Smooth muscle cell (in vitro differentiated cells): ENCODE measurements at regions not wholly inside any gene's neighbourhood (a gene's known extent, or its start where the extent isn't known, plus 50 kb on each side); places are given as distances from the start of the nearest gene placed in this dataset.

Source experiments
- DNase-seq: peaks from one replicate; lab custom pipeline; 2025; ENCODE audit not compliant: unreplicated experiment; lab: John Stamatoyannopoulos, UW
- H2AFZ ChIP-seq: fragments of 200-600 bp; sonication (generic); 2 replicates; pipeline ENCODE4 v1.6.0; 2016; ENCODE audit warnings: antibody characterized with exemption, low read depth, mild to moderate bottlenecking
- H3F3A ChIP-seq: fragments of 200-600 bp; sonication (generic); 2 replicates; pipeline ENCODE4 v1.6.0; 2017; ENCODE audit warnings: antibody characterized with exemption, low read depth
- H3K27ac ChIP-seq: fragments of 200-600 bp; sonication (generic); 2 replicates; pipeline ENCODE4 v1.5.1; 2016; ENCODE audit warnings: low read depth, mild to moderate bottlenecking
- H3K27me3 ChIP-seq: fragments of 200-600 bp; sonication (generic); 2 replicates; pipeline ENCODE4 v1.6.1; 2016; ENCODE audit warnings: low read depth, mild to moderate bottlenecking
- H3K36me3 ChIP-seq: fragments of 200-600 bp; sonication (generic); 2 replicates; pipeline ENCODE4 v1.5.1; 2016; ENCODE audit warnings: low read depth
- H3K4me1 ChIP-seq: fragments of 200-600 bp; sonication (generic); 2 replicates; pipeline ENCODE4 v1.5.1; 2016; ENCODE audit warnings: low read depth
- H3K4me2 ChIP-seq: fragments of 200-600 bp; sonication (generic); 2 replicates; pipeline ENCODE4 v1.6.0; 2016; ENCODE audit warnings: mild to moderate bottlenecking
- H3K4me3 ChIP-seq: fragments of 200-600 bp; sonication (generic); 2 replicates; pipeline ENCODE4 v1.5.1; 2016; ENCODE audit warnings: mild to moderate bottlenecking
- H3K79me2 ChIP-seq: fragments of 200-600 bp; sonication (generic); 2 replicates; pipeline ENCODE4 v1.6.0; 2016; ENCODE audit warnings: low read depth, mild to moderate bottlenecking
- H3K9ac ChIP-seq: fragments of 200-600 bp; sonication (generic); 2 replicates; pipeline ENCODE4 v1.6.0; 2016; ENCODE audit warnings: low read depth
- H3K9me3 ChIP-seq: fragments of 200-600 bp; sonication (generic); replicated peaks from 2 replicates; pipeline ENCODE4 v1.5.1; 2016; ENCODE audit warnings: low read depth
- H4K20me1 ChIP-seq: fragments of 200-600 bp; sonication (generic); 2 replicates; pipeline ENCODE4 v1.6.0; 2016; ENCODE audit warnings: low read depth
- CTCF ChIP-seq: fragments of 200-600 bp; sonication (generic); IDR thresholded peaks from 2 replicates; pipeline ENCODE4 v1.5.1; 2017; ENCODE audit warnings: borderline replicate concordance, mild to moderate bottlenecking, antibody characterized with exemption; ENCODE audit not compliant: insufficient read depth, poor library complexity, severe bottlenecking
- WGBS: methylation state at CpG from one replicate; pipeline ENCODE4 v1.1.7; 2016; ENCODE audit warnings: low lambda C conversion rate; 5-methylcytosine and 5-hydroxymethylcytosine counted together

DNA sequence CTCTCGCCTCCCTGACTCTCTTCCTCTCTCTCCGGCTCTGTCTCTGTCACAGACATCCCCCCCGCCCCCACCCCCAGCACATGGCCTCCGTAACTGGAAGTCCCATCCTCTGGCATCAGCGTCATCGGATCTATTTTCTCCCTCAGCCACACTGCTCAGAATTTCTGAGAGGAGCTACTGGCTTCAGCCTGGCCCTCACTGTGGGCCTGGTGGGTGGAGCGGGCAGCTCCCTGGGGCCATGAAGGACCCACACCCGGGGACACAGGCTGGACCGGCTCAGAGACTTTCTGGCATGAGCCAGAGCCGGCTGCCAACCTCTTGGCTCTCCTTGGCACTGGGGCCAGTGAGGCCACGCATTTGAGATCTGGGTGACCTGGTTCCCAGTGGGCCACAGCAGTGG is 61.2 kb upstream of the CASZ1 start:
- H3K9ac ChIP-seq: no peak overlapping the region
- WGBS: 87% methylated on average over 10 of the region's 11 CpGs
- no peak for TF ChIP-seq CTCF
- no peaks in the 10 kb centered on the region for H4K20me1 ChIP-seq
- peaks cover 11% of the 10 kb centered on the region for H3K27me3 ChIP-seq
- H3F3A ChIP-seq: no peaks in the 10 kb centered on the region
- H3K27ac ChIP-seq: no peak overlapping the region
- no peaks in the 10 kb centered on the region for H3K4me1 ChIP-seq
- H3K79me2 ChIP-seq: no peaks in the 10 kb centered on the region
- H2AFZ ChIP-seq: no peak overlapping the region
- H3K4me3 ChIP-seq: no peak overlapping the region
- no peak for DNase-seq
- no peak overlapping the region for H3K4me2 ChIP-seq
- no peaks in the 10 kb centered on the region for H3K9me3 ChIP-seq
- H3K36me3 ChIP-seq: no peaks in the 10 kb centered on the region

DNA sequence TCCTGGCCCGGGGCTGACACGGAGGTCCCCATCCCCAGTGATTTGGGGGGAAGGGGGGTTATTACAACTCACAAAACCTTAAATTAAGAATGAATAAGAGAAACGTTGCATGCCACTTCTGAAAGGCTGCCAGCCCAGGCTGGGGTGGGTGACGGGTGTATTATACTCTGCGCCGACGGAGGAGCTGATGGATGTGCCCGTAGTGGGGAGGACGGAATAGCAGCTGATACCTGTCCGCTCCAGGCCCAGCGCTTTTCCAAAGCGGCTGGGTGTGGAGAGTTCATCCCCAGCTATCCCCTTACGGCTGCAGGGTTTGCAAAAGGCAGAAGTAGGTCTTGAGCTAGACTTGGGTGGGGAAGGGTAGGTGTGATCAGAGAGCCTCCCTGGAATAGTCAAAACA is 63.8 kb upstream of the CASZ1 start:
- no peak overlapping the region for H2AFZ ChIP-seq
- H3K9ac ChIP-seq: no peak overlapping the region
- no peak overlapping the region for H3K27ac ChIP-seq
- no peak overlapping the region for H3K4me3 ChIP-seq
- TF ChIP-seq CTCF: no peak
- no peaks in the 10 kb centered on the region for H3K9me3 ChIP-seq
- 69% methylated on average over 13 of the region's 13 CpGs for WGBS
- no peaks in the 10 kb centered on the region for H3K79me2 ChIP-seq
- no peak for DNase-seq
- no peak overlapping the region for H3K4me2 ChIP-seq
- no peaks in the 10 kb centered on the region for H3K4me1 ChIP-seq
- H3K27me3 ChIP-seq: peaks cover 33% of the 10 kb centered on the region
- H3K36me3 ChIP-seq: no peaks in the 10 kb centered on the region
- H3F3A ChIP-seq: no peaks in the 10 kb centered on the region
- no peaks in the 10 kb centered on the region for H4K20me1 ChIP-seq

DNA sequence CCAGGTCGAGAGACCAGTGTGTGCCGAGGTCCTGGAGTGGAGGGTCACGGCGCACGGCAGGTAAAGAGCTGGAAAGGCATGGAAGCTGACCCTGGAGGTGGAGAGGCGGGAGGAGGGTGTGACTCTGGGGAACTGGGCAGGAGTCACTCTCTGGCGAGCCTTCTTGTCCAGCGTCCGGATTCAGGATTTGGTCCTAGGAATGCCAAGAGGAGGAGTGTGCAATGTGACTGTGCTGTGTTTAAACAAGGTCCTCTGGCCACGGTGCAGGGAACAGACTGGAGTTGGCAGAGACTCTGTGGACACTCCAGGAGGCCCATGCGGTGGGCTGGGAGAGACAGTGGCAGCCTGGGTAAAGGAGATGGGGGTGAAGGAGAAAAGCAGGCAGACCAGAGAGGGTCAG is 64.2 kb upstream of the CASZ1 start:
- H4K20me1 ChIP-seq: no peaks in the 10 kb centered on the region
- TF ChIP-seq CTCF: no peak
- no peaks in the 10 kb centered on the region for H3K36me3 ChIP-seq
- DNase-seq: no peak
- H3K79me2 ChIP-seq: no peaks in the 10 kb centered on the region
- H3K27me3 ChIP-seq: peaks cover 38% of the 10 kb centered on the region
- no peaks in the 10 kb centered on the region for H3K9me3 ChIP-seq
- H3K9ac ChIP-seq: no peak overlapping the region
- H3K4me1 ChIP-seq: no peaks in the 10 kb centered on the region
- H3K4me3 ChIP-seq: no peak overlapping the region
- no peak overlapping the region for H3K27ac ChIP-seq
- H3K4me2 ChIP-seq: no peak overlapping the region
- H2AFZ ChIP-seq: no peak overlapping the region
- WGBS: 79% methylated on average over 11 of the region's 11 CpGs
- H3F3A ChIP-seq: no peaks in the 10 kb centered on the region

GRCh38 chr1:10861822-10862221 is 65.4 kb upstream of the CASZ1 start:
- Histone ChIP-seq H3K36me3 (no peaks in the 10 kb centered on the region), H3K27me3 (peaks cover 49% of the 10 kb centered on the region), H3F3A (no peaks in the 10 kb centered on the region), H3K4me2 (no peak overlapping the region), H3K9ac (no peak overlapping the region), H3K27ac (no peak overlapping the region), H3K4me1 (peaks cover 5% of the 10 kb centered on the region), H3K4me3 (no peak overlapping the region), H2AFZ (no peak overlapping the region), H4K20me1 (no peaks in the 10 kb centered on the region), H3K9me3 (no peaks in the 10 kb centered on the region), H3K79me2 (no peaks in the 10 kb centered on the region)
- 56% methylated on average over 4 of the region's 5 CpGs for WGBS
- DNase-seq: no peak
- TF ChIP-seq CTCF: no peak
